Liver (tissue), 3 donors: ENCODE measurements at regions not wholly inside any gene's neighbourhood (a gene's known extent, or its start where the extent isn't known, plus 50 kb on each side); places are given as distances from the start of the nearest gene placed in this dataset.

ENCODE experiments used
- HNF4A ChIP-seq, 2 donors: conservative IDR thresholded peaks; 2 replicates each; pipeline ENCODE4 v1.6.1; 2016; ENCODE audit warnings: antibody characterized with exemption in 2 of 2, mild to moderate bottlenecking in 2 of 2
- MAX ChIP-seq: IDR thresholded peaks from 2 replicates; pipeline ENCODE4 v1.6.1; 2016; ENCODE audit warnings: antibody characterized with exemption
- SP1 ChIP-seq: IDR thresholded peaks from 2 replicates; pipeline ENCODE4 v1.6.1; 2018; ENCODE audit warnings: antibody characterized with exemption, mild to moderate bottlenecking
- TAF1 ChIP-seq: conservative IDR thresholded peaks from 2 replicates; pipeline ENCODE4 v1.6.1; 2016; ENCODE audit warnings: antibody characterized with exemption, mild to moderate bottlenecking
- TF ChIP-seq, protein P1 (sequence below): fragments of 150-350 bp; IDR thresholded peaks from 2 replicates; pipeline ENCODE4 v1.5.1; 2017; ENCODE audit warnings: improper control_type of control experiment, low read depth, low read length; ENCODE audit not compliant: missing input control
- TF ChIP-seq, protein P2 (sequence below): IDR thresholded peaks from 2 replicates; pipeline ENCODE4 v1.6.1; 2016; ENCODE audit warnings: antibody characterized with exemption
- TF ChIP-seq, protein P3 (sequence below): IDR thresholded peaks from 2 replicates; pipeline ENCODE4 v1.6.1; 2016; ENCODE audit warnings: antibody characterized with exemption, mild to moderate bottlenecking
- donor health status: healthy.
- donor health status: healthy.

GRCh38 chr2:134150760-134151159, 103.1 kb upstream of the MGAT5 start:
- TF ChIP-seq MAX (no peak), SP1 (no peak), TAF1 (no peak), HNF4A (conservative IDR thresholded peaks at IDR 0.05) (no peak)
- TF ChIP-seq, protein P1, sequence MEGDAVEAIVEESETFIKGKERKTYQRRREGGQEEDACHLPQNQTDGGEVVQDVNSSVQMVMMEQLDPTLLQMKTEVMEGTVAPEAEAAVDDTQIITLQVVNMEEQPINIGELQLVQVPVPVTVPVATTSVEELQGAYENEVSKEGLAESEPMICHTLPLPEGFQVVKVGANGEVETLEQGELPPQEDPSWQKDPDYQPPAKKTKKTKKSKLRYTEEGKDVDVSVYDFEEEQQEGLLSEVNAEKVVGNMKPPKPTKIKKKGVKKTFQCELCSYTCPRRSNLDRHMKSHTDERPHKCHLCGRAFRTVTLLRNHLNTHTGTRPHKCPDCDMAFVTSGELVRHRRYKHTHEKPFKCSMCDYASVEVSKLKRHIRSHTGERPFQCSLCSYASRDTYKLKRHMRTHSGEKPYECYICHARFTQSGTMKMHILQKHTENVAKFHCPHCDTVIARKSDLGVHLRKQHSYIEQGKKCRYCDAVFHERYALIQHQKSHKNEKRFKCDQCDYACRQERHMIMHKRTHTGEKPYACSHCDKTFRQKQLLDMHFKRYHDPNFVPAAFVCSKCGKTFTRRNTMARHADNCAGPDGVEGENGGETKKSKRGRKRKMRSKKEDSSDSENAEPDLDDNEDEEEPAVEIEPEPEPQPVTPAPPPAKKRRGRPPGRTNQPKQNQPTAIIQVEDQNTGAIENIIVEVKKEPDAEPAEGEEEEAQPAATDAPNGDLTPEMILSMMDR: no peak
- TF ChIP-seq, protein P2, sequence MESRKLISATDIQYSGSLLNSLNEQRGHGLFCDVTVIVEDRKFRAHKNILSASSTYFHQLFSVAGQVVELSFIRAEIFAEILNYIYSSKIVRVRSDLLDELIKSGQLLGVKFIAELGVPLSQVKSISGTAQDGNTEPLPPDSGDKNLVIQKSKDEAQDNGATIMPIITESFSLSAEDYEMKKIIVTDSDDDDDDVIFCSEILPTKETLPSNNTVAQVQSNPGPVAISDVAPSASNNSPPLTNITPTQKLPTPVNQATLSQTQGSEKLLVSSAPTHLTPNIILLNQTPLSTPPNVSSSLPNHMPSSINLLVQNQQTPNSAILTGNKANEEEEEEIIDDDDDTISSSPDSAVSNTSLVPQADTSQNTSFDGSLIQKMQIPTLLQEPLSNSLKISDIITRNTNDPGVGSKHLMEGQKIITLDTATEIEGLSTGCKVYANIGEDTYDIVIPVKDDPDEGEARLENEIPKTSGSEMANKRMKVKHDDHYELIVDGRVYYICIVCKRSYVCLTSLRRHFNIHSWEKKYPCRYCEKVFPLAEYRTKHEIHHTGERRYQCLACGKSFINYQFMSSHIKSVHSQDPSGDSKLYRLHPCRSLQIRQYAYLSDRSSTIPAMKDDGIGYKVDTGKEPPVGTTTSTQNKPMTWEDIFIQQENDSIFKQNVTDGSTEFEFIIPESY: no peak
- TF ChIP-seq, protein P3, sequence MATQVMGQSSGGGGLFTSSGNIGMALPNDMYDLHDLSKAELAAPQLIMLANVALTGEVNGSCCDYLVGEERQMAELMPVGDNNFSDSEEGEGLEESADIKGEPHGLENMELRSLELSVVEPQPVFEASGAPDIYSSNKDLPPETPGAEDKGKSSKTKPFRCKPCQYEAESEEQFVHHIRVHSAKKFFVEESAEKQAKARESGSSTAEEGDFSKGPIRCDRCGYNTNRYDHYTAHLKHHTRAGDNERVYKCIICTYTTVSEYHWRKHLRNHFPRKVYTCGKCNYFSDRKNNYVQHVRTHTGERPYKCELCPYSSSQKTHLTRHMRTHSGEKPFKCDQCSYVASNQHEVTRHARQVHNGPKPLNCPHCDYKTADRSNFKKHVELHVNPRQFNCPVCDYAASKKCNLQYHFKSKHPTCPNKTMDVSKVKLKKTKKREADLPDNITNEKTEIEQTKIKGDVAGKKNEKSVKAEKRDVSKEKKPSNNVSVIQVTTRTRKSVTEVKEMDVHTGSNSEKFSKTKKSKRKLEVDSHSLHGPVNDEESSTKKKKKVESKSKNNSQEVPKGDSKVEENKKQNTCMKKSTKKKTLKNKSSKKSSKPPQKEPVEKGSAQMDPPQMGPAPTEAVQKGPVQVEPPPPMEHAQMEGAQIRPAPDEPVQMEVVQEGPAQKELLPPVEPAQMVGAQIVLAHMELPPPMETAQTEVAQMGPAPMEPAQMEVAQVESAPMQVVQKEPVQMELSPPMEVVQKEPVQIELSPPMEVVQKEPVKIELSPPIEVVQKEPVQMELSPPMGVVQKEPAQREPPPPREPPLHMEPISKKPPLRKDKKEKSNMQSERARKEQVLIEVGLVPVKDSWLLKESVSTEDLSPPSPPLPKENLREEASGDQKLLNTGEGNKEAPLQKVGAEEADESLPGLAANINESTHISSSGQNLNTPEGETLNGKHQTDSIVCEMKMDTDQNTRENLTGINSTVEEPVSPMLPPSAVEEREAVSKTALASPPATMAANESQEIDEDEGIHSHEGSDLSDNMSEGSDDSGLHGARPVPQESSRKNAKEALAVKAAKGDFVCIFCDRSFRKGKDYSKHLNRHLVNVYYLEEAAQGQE: no peak
